DOHH2 (cell line): ENCODE measurements at regions not wholly inside any gene's neighbourhood (a gene's known extent, or its start where the extent isn't known, plus 50 kb on each side); places are given as distances from the start of the nearest gene placed in this dataset.

Experiments
- H3F3A ChIP-seq: fragments of 200-600 bp; sonication (generic), shearing (Covaris generic); 2 replicates; pipeline ENCODE4 v1.6.0; 2016; ENCODE audit warnings: antibody characterized with exemption, mild to moderate bottlenecking; ENCODE audit not compliant: control insufficient read depth, insufficient read depth
- H3K27ac ChIP-seq: fragments of 200-600 bp; sonication (generic); 2 replicates; pipeline ENCODE4 v1.5.1; 2014; ENCODE audit warnings: low read depth, mild to moderate bottlenecking, low read length, moderate library complexity
- H3K27me3 ChIP-seq: fragments of 200-600 bp; sonication (generic); 2 replicates; pipeline ENCODE4 v1.6.1; 2014; ENCODE audit warnings: mild to moderate bottlenecking, low read length, mixed read lengths; ENCODE audit not compliant: control insufficient read depth
- H3K36me3 ChIP-seq: fragments of 200-600 bp; sonication (generic); 2 replicates; pipeline ENCODE4 v1.6.1; 2014; ENCODE audit warnings: mild to moderate bottlenecking, low read length, moderate library complexity, mixed read lengths; ENCODE audit not compliant: control insufficient read depth
- H3K4me1 ChIP-seq: fragments of 200-600 bp; sonication (generic); 2 replicates; pipeline ENCODE4 v1.6.1; 2014; ENCODE audit warnings: mild to moderate bottlenecking, low read length, mixed read lengths; ENCODE audit not compliant: control insufficient read depth
- H3K4me2 ChIP-seq: fragments of 200-600 bp; sonication (generic); 2 replicates; pipeline ENCODE4 v1.6.0; 2014; ENCODE audit warnings: mild to moderate bottlenecking, low read length, moderate library complexity
- H3K4me3 ChIP-seq: fragments of 200-600 bp; sonication (generic); 2 replicates; pipeline ENCODE4 v1.5.1; 2014; ENCODE audit warnings: mild to moderate bottlenecking, low read length, mixed read lengths
- H3K79me2 ChIP-seq: fragments of 200-600 bp; sonication (generic); 2 replicates; pipeline ENCODE4 v1.6.1; 2014; ENCODE audit warnings: mild to moderate bottlenecking, low read length, mixed read lengths; ENCODE audit not compliant: control insufficient read depth
- H3K9me2 ChIP-seq: fragments of 200-600 bp; sonication (generic); replicated peaks from 2 replicates; pipeline ENCODE4 v1.6.1; 2014; ENCODE audit warnings: mild to moderate bottlenecking, low read length, mixed read lengths; ENCODE audit not compliant: control insufficient read depth
- H3K9me3 ChIP-seq: fragments of 200-600 bp; sonication (generic); 2 replicates; pipeline ENCODE4 v1.6.1; 2014; ENCODE audit warnings: antibody characterized with exemption, low read length, mixed read lengths; ENCODE audit not compliant: control insufficient read depth, insufficient read depth
- H4K20me1 ChIP-seq: fragments of 200-600 bp; sonication (generic); 2 replicates; pipeline ENCODE4 v1.6.0; 2014; ENCODE audit warnings: low read depth, mild to moderate bottlenecking, antibody characterized with exemption, low read length, moderate library complexity; ENCODE audit not compliant: control insufficient read depth, insufficient read depth
- EZH2phosphoT487 ChIP-seq: fragments of 200-600 bp; sonication (generic); IDR thresholded peaks from 2 replicates; pipeline ENCODE4 v1.6.1; 2017; ENCODE audit warnings: borderline replicate concordance, mild to moderate bottlenecking, antibody characterized with exemption, low read length, moderate library complexity, mixed read lengths
- TF ChIP-seq, protein P1 (sequence below): fragments of 200-600 bp; sonication (generic); IDR thresholded peaks from one replicate; pipeline ENCODE4 v1.5.1; 2014; ENCODE audit warnings: antibody characterized with exemption, mild to moderate bottlenecking, low read depth, low read length; ENCODE audit not compliant: poor library complexity, severe bottlenecking

DNA sequence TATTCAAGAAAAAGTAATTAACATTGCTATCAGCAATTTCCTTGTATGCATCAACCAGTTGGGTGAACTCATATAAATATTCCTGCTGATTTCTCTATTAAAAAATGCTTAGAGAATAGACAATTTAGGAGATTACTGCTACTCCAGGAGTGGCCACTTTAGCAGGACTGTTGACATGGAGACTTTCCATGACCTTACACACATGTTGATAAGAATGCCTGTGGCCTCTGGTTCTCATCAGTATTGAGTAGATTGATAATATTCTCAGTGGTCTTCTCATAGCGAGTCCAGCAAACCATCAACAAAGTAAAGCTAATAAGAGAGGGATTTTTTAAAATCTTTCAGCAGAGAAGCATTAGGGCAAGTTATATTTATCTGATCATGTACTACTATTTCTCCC is 208.4 kb upstream of the MARCKS start:
- H3K36me3 ChIP-seq: no peaks in the 10 kb centered on the region
- H3K4me1 ChIP-seq: peaks cover 11% of the 10 kb centered on the region
- H3K27ac ChIP-seq: no peak overlapping the region
- TF ChIP-seq, protein P1, sequence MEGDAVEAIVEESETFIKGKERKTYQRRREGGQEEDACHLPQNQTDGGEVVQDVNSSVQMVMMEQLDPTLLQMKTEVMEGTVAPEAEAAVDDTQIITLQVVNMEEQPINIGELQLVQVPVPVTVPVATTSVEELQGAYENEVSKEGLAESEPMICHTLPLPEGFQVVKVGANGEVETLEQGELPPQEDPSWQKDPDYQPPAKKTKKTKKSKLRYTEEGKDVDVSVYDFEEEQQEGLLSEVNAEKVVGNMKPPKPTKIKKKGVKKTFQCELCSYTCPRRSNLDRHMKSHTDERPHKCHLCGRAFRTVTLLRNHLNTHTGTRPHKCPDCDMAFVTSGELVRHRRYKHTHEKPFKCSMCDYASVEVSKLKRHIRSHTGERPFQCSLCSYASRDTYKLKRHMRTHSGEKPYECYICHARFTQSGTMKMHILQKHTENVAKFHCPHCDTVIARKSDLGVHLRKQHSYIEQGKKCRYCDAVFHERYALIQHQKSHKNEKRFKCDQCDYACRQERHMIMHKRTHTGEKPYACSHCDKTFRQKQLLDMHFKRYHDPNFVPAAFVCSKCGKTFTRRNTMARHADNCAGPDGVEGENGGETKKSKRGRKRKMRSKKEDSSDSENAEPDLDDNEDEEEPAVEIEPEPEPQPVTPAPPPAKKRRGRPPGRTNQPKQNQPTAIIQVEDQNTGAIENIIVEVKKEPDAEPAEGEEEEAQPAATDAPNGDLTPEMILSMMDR: no peak
- TF ChIP-seq EZH2phosphoT487: no peak
- no peak overlapping the region for H3K4me2 ChIP-seq
- H3K27me3 ChIP-seq: no peaks in the 10 kb centered on the region
- no peaks in the 10 kb centered on the region for H3F3A ChIP-seq
- H4K20me1 ChIP-seq: no peaks in the 10 kb centered on the region
- no peak overlapping the region for H3K4me3 ChIP-seq
- no peaks in the 10 kb centered on the region for H3K9me3 ChIP-seq
- no peaks in the 10 kb centered on the region for H3K9me2 ChIP-seq
- no peaks in the 10 kb centered on the region for H3K79me2 ChIP-seq

DNA sequence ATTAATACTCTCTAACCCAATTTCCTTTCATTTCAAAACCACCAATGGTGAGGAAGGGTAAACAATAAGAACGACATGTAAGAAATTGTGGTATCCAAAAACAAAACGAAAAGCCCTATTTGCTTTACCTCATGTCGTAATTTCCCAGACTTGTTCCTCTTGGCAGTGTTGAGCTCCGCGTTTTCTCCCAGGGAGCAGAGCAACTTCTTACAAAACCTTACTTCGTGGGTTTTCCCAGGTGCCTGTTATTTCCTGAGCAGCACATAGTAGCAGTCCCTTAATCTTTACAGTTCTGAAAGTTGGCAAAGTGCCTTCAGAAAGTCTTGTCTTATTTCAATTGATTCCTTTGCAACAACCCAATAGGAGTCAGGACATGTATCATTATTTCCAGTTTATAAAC is 207.9 kb upstream of the MARCKS start:
- H3K4me2 ChIP-seq: no peak overlapping the region
- no peak overlapping the region for H3K27ac ChIP-seq
- no peaks in the 10 kb centered on the region for H3K79me2 ChIP-seq
- peaks cover 11% of the 10 kb centered on the region for H3K4me1 ChIP-seq
- no peaks in the 10 kb centered on the region for H3K9me2 ChIP-seq
- no peak for TF ChIP-seq EZH2phosphoT487
- no peak overlapping the region for H3K4me3 ChIP-seq
- no peaks in the 10 kb centered on the region for H3F3A ChIP-seq
- H3K27me3 ChIP-seq: no peaks in the 10 kb centered on the region
- H3K9me3 ChIP-seq: no peaks in the 10 kb centered on the region
- no peaks in the 10 kb centered on the region for H3K36me3 ChIP-seq
- no peaks in the 10 kb centered on the region for H4K20me1 ChIP-seq

DNA sequence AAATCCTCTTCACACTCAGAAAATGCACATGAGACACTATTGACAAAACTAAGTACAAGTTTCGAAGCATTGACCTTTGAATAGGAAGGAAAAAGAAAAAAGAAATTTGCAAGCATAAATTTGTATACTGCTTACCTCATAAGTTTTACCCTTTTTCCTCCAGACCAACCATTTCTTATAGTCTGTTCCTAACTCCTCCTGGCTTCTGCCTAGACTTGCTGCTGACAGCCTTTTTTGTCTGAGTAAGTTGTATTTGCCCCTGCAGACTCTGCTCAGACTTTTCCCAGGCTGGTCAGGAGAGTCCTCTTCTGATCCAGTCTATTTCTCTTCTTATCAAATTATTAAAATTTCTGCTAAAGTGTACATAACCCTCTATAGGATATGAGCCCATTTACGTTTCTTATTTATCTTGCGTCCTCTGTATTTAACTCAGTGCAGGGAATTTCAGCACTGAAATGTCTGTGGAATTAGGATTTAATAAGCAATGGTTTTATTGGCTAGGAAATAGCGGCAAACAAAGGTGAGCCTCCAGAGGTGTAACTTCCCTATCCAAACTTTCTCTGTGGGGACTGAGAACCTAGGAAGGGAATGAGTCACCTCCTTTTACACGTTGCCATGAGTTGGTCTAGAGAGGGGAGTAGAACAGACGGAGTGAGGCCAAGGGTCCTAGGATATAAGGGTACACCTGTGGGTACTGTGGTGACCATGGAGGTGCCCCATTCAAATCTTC is 207.1 kb upstream of the MARCKS start:
- no peaks in the 10 kb centered on the region for H3F3A ChIP-seq
- H4K20me1 ChIP-seq: no peaks in the 10 kb centered on the region
- no peak overlapping the region for H3K27ac ChIP-seq
- no peaks in the 10 kb centered on the region for H3K9me3 ChIP-seq
- H3K9me2 ChIP-seq: no peaks in the 10 kb centered on the region
- H3K4me2 ChIP-seq: no peak overlapping the region
- H3K79me2 ChIP-seq: no peaks in the 10 kb centered on the region
- H3K27me3 ChIP-seq: no peaks in the 10 kb centered on the region
- no peak overlapping the region for H3K4me3 ChIP-seq
- H3K36me3 ChIP-seq: no peaks in the 10 kb centered on the region
- peaks cover 11% of the 10 kb centered on the region for H3K4me1 ChIP-seq
- TF ChIP-seq, protein P1: no peak
- no peak for TF ChIP-seq EZH2phosphoT487

DNA sequence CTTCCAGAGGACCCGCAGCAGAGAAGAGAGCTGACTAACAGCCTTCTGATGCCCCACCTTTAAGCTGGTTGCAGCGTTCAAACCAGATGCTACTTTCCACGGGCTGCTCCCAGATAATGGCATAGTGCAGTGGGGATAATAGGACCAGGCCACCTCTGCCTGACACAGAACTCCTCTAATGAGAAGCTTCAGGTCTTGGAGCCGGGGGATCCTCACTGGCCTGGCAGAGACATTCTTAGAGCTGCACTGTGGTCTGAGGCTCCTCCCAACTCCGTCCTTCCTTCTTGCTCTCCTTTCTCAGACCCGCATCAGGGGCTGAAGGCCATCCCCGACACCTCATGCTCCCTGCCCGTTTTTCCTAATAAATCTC is 206.6 kb upstream of the MARCKS start:
- H3K27me3 ChIP-seq: no peaks in the 10 kb centered on the region
- H3K4me3 ChIP-seq: no peak overlapping the region
- H3K4me1 ChIP-seq: peaks cover 11% of the 10 kb centered on the region
- no peaks in the 10 kb centered on the region for H3K9me2 ChIP-seq
- H3K27ac ChIP-seq: no peak overlapping the region
- TF ChIP-seq EZH2phosphoT487: no peak
- H3F3A ChIP-seq: no peaks in the 10 kb centered on the region
- H3K36me3 ChIP-seq: no peaks in the 10 kb centered on the region
- no peaks in the 10 kb centered on the region for H4K20me1 ChIP-seq
- no peaks in the 10 kb centered on the region for H3K9me3 ChIP-seq
- H3K79me2 ChIP-seq: no peaks in the 10 kb centered on the region
- H3K4me2 ChIP-seq: no peak overlapping the region
